ENCODE measurements at regions not wholly inside any gene's neighbourhood (a gene's known extent, or its start where the extent isn't known, plus 50 kb on each side); places are given as distances from the start of the nearest gene placed in this dataset.

- Histone ChIP-seq H3K4me1 (ENCODE audit: insufficient read depth, low read length, poor library complexity, severe bottlenecking) (no peaks in the 10 kb centered on the region), H3K79me2 (ENCODE audit: insufficient read depth, low read depth, low read length) (no peaks in the 10 kb centered on the region), H4K20me1 (ENCODE audit: insufficient read depth, low read length) (no peaks in the 10 kb centered on the region), H3K9me3 (ENCODE audit: low read length) (no peaks in the 10 kb centered on the region), H3K27ac (ENCODE audit: low read depth, low read length, poor library complexity, severe bottlenecking) (no peak overlapping the region), H2AFZ (ENCODE audit: low read length) (no peak overlapping the region), H3K4me3 (ENCODE audit: low read depth, low read length, poor library complexity, severe bottlenecking) (no peak overlapping the region), H3K4me2 (ENCODE audit: low read length) (no peak overlapping the region), H3K9me2 (ENCODE audit: insufficient read depth, low read length) (no peaks in the 10 kb centered on the region), H3K36me3 (ENCODE audit: insufficient read depth, low read length) (no peaks in the 10 kb centered on the region)
- CTCF ChIA-PET (ENCODE audit: unreplicated experiment): no interaction called here
- DNase-seq (ENCODE audit: low spot score): no peak
- intact Hi-C loops (cut with micrococcal nuclease; ENCODE audit: unreplicated experiment): no loop called here
- POLR2A ChIA-PET: interaction anchor here (0.6 kb wide), 1 partner anchor 218 kb away, joined by 3 read pairs; no protein-coding TSS in a partner anchor
- BruUV-seq (replicated peaks): no TSS peak
- TF ChIP-seq CTCF (conservative IDR thresholded peaks at IDR 0.05; ENCODE audit: low read length) (no peak), EZH2phosphoT487 (IDR thresholded peaks at IDR 0.05; ENCODE audit: borderline replicate concordance, low read depth, low read length) (no peak)
Measured at GRCh38 chr9:99730062-99730461, 91.6 kb upstream of the NR4A3 start.

DNA sequence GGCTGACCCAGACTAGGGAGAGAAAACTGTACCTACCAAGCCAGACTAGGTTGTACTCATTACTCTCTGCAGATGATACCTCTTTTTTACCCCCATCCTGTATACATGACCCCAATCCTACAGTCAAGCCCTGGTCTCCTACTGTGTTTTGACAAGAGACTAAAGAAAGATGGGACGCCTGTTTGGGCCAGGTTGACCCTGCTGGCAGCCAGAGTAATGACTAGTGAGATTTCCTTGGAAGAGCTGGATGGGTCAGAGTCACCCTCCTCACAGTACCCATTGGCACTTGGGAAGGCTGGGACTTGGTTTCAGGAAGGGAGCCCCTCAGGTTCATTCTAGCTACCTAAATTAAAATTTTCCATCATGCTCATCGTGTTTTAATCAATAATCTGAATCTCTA, 89.7 kb upstream of the NR4A3 start:
- no peak overlapping the region for H3K4me2 ChIP-seq (ENCODE audit: low read length)
- H3K9me2 ChIP-seq (ENCODE audit: insufficient read depth, low read length): no peaks in the 10 kb centered on the region
- TF ChIP-seq CTCF (conservative IDR thresholded peaks at IDR 0.05; ENCODE audit: low read length): no peak
- TF ChIP-seq EZH2phosphoT487 (IDR thresholded peaks at IDR 0.05; ENCODE audit: borderline replicate concordance, low read depth, low read length): no peak
- H3K4me3 ChIP-seq (ENCODE audit: low read depth, low read length, poor library complexity, severe bottlenecking): no peak overlapping the region
- H3K79me2 ChIP-seq (ENCODE audit: insufficient read depth, low read depth, low read length): no peaks in the 10 kb centered on the region
- ChIA-PET POLR2A (no interaction called here), CTCF (ENCODE audit: unreplicated experiment) (no interaction called here)
- H3K9me3 ChIP-seq (ENCODE audit: low read length): no peaks in the 10 kb centered on the region
- no peaks in the 10 kb centered on the region for H3K36me3 ChIP-seq (ENCODE audit: insufficient read depth, low read length)
- intact Hi-C loops (cut with micrococcal nuclease; ENCODE audit: unreplicated experiment): no loop called here
- no peaks in the 10 kb centered on the region for H3K4me1 ChIP-seq (ENCODE audit: insufficient read depth, low read length, poor library complexity, severe bottlenecking)
- no peak overlapping the region for H2AFZ ChIP-seq (ENCODE audit: low read length)
- no peaks in the 10 kb centered on the region for H4K20me1 ChIP-seq (ENCODE audit: insufficient read depth, low read length)
- no peak overlapping the region for H3K27ac ChIP-seq (ENCODE audit: low read depth, low read length, poor library complexity, severe bottlenecking)
- BruUV-seq (replicated peaks): no TSS peak
- DNase-seq (ENCODE audit: low spot score): no peak

DNA sequence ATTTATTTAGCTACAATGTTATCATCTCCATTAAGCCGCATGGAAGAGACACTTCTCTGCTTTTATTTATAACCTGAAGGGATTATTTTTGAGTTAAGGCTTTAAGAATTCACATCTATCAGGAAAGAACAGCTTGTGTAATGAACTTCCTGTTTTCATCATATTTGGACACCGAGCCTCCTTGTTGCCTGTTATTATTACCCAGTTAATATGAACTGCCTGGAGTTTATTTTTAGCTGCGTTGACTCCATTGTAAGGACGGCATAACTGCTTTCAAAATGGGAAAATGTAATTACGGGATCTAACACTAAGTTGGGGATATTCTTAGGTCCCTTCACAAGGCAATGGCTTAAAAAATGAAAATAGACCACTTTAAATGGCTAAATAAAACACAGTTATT, 89.0 kb upstream of the NR4A3 start:
- ChIA-PET POLR2A (no interaction called here), CTCF (ENCODE audit: unreplicated experiment) (no interaction called here)
- no peaks in the 10 kb centered on the region for H3K36me3 ChIP-seq (ENCODE audit: insufficient read depth, low read length)
- H3K4me3 ChIP-seq (ENCODE audit: low read depth, low read length, poor library complexity, severe bottlenecking): no peak overlapping the region
- no peaks in the 10 kb centered on the region for H3K9me3 ChIP-seq (ENCODE audit: low read length)
- TF ChIP-seq EZH2phosphoT487 (IDR thresholded peaks at IDR 0.05; ENCODE audit: borderline replicate concordance, low read depth, low read length) (no peak), CTCF (conservative IDR thresholded peaks at IDR 0.05; ENCODE audit: low read length) (no peak)
- H3K4me1 ChIP-seq (ENCODE audit: insufficient read depth, low read length, poor library complexity, severe bottlenecking): no peaks in the 10 kb centered on the region
- no peaks in the 10 kb centered on the region for H3K9me2 ChIP-seq (ENCODE audit: insufficient read depth, low read length)
- no peak overlapping the region for H3K4me2 ChIP-seq (ENCODE audit: low read length)
- no peaks in the 10 kb centered on the region for H3K79me2 ChIP-seq (ENCODE audit: insufficient read depth, low read depth, low read length)
- no peak overlapping the region for H2AFZ ChIP-seq (ENCODE audit: low read length)
- no peaks in the 10 kb centered on the region for H4K20me1 ChIP-seq (ENCODE audit: insufficient read depth, low read length)
- no peak for DNase-seq (ENCODE audit: low spot score)
- intact Hi-C loops (cut with micrococcal nuclease; ENCODE audit: unreplicated experiment): no loop called here
- H3K27ac ChIP-seq (ENCODE audit: low read depth, low read length, poor library complexity, severe bottlenecking): no peak overlapping the region
- no TSS peak for BruUV-seq (replicated peaks)
